ENCODE measurements at regions not wholly inside any gene's neighbourhood (a gene's known extent, or its start where the extent isn't known, plus 50 kb on each side); places are given as distances from the start of the nearest gene placed in this dataset.
"Not testable (repeated sequence)": the region's sequence is repeated elsewhere in the genome, so short reads cannot be mapped to it uniquely, and the experiment has no call there.

DNA sequence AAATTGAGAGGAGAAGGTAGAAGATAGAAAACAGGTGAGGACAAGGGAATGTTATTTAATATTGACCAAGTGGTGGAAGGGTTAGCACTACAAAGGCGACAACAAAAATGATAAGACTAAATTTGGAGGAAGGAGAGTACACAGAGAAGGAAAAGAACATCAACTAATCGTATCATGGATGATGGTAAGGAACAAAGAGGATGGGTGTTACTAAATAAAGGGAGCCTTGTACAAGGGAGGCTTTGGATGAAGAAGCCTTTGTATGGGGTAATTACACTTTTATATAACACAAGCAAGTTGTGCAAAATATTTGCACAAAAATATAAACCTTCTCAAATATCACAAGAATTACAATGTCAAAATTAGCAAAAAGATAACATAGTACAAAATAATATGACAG is 125.7 kb downstream of the ZNF608 start:
- DNase-seq = no peak

DNA sequence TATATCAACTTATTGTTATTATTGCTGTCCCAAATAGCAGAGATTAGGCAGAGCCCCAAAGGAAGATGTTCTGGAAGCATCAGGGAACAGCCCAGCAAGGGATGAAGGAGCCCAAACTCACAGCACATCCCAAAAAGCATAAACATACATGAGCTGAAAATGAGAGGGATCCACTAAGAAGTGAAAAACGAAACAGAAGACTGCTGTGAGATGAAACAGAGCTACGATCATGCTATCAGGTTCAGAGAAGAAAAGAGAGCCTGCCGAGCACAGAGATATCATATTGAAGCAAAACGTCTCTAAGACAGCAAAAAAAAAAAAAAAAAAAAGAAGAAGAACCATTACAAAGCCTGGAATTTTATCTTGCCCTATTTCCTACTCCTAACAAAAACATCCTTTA is 127.3 kb downstream of the ZNF608 start:
- no peak for DNase-seq

GRCh38 chr5:124617787-124618186 is 128.7 kb downstream of the ZNF608 start:
- no peak for DNase-seq

DNA sequence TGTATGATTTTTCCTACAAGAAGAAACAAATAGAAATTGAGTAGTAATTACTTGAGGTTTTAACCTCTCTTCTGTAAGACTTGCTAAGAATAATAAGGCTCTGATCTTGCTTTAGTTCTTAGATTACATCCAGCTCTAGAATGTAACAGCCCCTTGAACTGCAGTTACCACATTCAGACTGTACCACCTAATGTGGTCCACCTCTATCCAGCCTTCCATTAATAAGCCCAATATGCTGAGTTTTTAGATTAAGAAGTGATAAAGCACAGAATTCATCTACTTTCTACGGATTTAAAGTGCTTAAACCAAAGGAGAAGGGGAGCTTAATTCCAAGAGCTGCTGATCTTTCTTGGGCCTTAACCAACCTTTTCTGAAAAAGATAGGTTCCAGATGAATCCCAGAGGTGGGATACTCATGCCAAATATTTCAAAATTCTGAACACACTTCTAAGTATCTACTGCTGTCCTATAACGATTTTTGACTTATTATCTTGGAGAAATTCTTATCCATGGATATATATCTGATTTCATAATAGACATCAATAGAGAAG is 131.5 kb downstream of the ZNF608 start:
- DNase-seq = peak in 1 of 3 donors; percentile 75

GRCh38 chr5:124614105-124614504 is 132.3 kb downstream of the ZNF608 start:
- DNase-seq = no peak

DNA sequence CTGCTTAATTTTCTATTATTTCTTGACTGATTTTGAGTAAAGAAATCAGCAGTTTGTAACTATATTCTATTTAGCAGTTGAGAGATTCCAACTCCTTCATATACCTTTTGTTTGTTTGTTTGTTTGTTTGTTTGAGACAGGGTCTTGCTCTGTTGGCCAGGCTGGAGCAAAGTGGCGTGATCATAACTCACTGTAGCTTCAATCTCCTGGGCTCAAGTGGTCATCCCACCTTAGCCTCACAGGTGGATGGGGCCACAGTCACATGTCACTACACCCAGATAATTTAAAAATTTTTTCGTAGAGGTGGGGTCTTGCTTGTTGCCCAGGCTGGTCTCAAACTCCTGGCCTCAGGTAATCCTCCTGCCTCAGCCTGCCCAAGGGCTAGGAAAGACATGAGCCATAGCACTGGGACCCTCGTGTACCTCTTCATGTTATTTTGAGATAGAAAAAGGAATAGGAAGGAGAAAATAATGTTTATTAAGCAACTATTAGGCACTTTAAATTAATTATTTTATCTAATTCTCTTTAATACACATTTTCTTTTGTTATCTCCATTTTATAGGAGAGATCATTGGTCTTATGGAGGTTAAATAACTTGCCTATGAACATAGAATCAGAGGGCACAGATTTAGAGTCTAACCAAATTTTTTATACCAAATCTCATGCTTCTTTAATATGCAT is 133.0 kb downstream of the ZNF608 start:
- no peak for DNase-seq

DNA sequence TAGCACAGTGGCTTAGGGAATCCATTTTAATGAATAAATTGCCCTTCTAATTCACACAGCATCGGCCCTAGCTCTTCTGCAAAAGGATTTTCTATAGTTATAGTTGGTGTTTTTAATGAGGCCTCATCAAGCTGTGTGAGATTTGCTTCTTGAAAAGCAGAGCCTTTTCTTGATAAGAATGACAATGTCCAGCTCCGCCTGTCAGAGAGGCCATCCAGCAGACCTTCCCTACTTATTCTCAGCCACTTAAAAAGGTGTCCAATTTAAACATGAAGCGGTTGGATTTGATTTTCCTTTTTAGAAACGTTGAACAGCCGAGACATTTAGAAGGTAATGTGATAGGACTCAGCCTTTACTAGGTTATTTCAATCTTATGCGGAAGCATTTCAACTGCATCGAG is 134.4 kb downstream of the ZNF608 start:
- no peak for DNase-seq

- DNase-seq = not testable (repeated sequence)
These were observed 135.2 kb downstream of the ZNF608 start for GRCh38 chr5:124611262-124611661.

DNA sequence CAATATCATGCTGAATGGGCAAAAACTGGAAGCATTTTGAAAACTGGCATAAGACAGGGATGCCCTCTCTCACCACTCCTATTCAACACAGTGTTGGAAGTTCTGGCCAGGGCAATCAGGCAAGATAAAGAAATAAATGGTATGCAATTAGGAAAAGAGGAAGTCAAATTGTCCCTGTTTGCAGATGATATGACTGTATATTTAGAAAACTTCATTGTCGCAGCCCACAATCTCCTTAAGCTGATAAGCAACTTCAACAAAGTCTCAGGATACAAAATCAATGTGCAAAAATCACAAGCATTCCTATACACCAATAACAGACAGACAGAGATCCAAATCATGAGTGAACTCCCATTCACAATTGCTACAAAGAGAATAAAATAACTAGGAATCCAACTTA is 136.8 kb downstream of the ZNF608 start:
- not testable (repeated sequence) for DNase-seq

DNA sequence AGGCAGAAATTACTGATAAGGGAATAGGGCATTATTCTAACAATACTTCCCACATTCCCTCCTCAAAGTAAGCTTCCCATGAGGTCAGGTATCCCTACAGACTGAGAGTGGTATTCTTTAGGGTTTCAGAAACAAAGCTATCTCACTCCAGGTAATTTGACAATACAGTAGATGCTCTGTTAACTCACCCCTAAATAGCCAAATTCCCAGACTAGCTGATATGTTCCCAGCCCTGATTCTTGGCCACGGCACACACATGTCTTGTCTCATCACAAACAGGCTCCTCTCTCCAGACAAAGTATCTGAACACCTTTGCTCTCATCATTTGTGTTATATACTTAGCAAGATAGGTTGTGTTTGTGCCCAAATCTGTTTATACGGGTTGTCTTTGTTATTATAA is 139.9 kb downstream of the ZNF608 start:
- DNase-seq = peak in 2 of 3 donors; percentile 33 to 72

DNA sequence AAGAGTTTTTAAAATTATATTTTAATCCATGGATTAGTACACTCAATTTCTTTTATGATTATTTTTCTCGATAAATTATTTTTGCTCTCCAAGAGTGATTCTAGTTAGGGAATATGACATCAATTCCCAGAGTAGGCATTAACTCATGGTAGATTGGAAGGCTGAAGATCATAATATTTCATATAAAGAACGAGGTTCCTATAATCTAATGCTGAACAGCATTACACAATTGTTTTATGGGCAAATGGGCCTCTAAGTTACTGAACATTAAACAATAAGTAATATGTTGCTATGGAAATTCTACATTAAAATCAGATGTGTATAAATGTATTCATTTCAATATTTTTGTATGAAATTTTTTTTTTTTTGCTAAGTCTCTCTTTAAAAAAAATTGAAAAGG is 140.3 kb downstream of the ZNF608 start:
- no peak for DNase-seq

- DNase-seq = peak; percentile 90 to 97 (median 94)
These were observed 140.9 kb downstream of the ZNF608 start for GRCh38 chr5:124605541-124605940.

- peak in 1 of 3 donors; percentile 68 for DNase-seq
These were observed 142.0 kb downstream of the ZNF608 start for GRCh38 chr5:124604419-124604818.

- DNase-seq = no peak
These were observed 143.4 kb downstream of the ZNF608 start for GRCh38 chr5:124602925-124603650.

GRCh38 chr5:124599028-124599973 is 147.1 kb downstream of the ZNF608 start:
- peak in 1 of 3 donors; percentile 43 for DNase-seq

- DNase-seq = peak in 1 of 3 donors; percentile 62
These were observed 149.6 kb downstream of the ZNF608 start for GRCh38 chr5:124596595-124597421.

DNA sequence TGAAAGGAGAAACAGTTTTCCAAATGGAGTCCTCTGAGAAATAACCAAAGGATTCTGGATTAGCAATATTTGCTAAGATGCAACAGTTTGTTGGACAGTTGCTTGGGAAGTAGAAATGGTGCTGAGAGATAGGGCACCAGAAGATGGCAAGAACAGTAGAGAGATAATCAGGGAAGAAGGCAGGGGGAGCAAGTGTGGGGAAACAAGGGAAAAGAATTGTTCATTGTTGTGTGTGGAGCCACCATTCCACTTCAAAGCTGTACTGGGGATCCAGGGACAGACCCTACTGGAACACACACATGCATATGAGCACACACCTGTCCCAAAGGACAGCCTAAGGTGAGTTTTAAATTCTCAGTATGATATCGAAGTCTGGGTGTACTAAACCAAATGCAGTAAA is 152.5 kb downstream of the ZNF608 start:
- DNase-seq = no peak

GRCh38 chr5:124592891-124593290 is 153.5 kb downstream of the ZNF608 start:
- DNase-seq = no peak

DNA sequence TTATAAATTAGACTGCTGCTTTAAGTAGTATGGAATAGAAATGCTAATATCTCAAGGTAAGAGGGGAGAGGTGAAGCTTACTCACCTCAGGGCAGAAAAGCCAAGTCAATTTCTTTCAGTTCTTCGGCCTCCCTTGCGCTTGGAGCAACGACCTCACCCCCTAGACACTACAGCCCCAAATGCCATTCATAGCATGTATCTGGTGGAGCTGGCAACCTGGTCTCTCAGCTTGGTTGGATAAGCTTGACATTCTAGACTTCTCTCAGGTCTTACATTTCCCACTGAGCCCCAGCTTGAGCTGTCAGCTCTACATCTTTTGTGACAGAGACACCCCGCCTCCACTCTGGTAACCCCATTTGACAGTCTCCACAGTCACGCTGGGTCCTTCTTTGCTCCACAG is 154.9 kb downstream of the ZNF608 start:
- DNase-seq = no peak

GRCh38 chr5:124590686-124591085 is 155.8 kb downstream of the ZNF608 start:
- no peak for DNase-seq

DNA sequence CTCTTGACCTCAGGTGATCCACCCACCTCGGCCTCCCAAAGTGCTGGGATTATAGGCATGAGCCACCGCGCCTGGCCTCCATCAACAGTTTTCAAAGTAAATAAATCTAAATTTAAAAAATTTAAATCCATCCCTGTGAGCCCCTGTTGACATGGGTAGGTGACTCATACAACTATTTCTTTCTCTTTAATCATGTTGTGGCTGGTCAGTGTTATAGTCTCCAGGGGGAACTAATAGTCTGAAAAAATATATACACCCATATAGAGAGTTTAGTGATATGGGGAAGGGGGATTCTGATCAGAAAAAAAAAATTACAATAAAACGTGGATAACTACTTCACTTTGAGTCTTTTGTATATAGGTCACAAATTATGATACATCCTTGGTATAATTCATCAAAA is 159.2 kb downstream of the ZNF608 start:
- no peak for DNase-seq
